NCI-H345 treated with DMSO at 0.1 percent for 48 hours (cell line): ENCODE measurements at regions not wholly inside any gene's neighbourhood (a gene's known extent, or its start where the extent isn't known, plus 50 kb on each side); places are given as distances from the start of the nearest gene placed in this dataset.
A peak's percentile ranks its signal among the peaks of the same experiment; 100 is the strongest.
"Not testable (repeated sequence)": the region's sequence is repeated elsewhere in the genome, so short reads cannot be mapped to it uniquely, and the experiment has no call there.

Experiments
- DNase-seq: peaks from one replicate; lab custom pipeline; 2025; ENCODE audit not compliant: unreplicated experiment; lab: John Stamatoyannopoulos, UW

DNA sequence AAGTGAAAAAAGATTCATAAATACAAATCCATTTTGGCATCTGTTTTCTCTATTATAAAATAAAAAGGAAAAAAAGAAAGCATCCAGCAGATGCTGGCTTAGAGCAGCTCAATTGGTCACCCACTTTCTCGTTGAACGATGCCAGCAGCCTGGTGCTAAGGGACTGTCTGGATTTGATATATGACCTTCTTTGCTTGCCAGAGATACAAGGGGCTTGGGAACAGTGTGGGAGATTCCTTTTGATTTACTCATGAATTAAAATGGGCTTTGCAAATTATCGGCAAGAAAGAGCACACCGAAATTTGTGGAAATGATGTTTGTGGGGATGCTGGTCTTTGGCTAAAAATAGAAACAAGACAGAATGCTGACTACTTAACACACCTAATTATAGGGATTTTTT lies 210.3 kb upstream of the STT3B start:
- DNase-seq: no peak

DNA sequence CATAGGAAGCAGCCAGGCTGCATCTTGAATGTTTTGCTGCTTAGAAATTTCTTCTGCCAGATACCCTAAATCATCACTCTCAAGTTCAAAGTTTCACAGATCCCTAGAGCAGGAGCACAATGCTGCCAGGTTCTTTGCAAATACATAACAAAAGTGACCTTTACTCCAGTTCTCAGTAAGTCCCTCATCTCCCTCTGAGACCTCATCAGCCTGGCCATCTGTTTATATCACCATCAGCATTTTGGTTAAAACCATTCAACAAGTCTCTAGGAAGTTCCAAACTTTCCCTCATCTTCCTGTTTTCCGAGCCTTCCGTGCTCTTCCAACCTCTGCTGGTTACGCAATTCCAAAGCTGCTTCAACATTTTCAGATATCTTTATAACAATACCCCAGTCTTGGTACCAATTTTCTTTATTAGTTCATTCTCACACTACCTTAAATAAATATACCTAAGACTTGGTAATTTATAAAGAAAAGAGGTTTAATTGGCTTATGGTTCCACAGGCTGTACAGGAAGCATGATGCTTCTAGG lies 204.8 kb upstream of the STT3B start:
- not testable (repeated sequence) for DNase-seq

- DNase-seq: peak; percentile 76
These were observed 201.4 kb upstream of the STT3B start for GRCh38 chr3:31331278-31331677.

DNA sequence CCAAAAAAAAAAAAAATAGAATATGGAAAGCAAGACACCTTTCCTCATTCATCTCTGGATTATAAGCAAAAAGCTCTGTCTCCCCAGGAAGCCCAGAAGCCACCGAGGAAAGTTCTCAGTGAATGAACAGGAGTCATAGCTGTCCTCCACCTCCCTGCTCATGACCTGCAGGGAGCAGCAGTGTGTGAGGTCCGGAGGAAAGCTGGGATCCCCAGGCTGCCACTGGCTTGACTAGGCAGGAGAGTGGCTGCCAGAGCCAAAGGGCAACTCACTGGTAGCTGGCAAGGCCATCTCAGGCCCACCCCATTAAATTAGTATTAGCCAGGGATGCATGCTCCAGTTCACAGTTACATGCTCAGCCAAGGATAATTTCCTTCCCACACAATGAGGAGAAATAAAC lies 191.6 kb upstream of the STT3B start:
- DNase-seq: no peak

DNA sequence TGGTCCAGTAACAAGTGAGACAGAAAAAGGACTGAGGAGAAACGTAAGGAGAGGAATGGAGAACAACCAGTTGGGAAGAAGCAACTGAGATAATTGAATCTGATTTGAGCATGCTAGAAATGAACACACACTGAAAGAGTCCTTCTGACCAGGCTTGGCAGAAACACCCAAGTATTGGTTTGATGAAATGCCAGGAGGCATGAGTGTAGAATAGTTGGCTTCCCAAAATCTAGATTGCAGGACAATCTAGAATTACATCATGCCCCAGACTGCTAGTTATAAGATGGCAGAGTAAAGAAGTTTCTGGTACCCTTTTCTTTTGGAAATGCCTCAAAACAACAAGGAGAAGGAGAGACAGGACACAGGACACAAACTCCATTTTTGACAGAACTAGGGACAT lies 189.7 kb upstream of the STT3B start:
- no peak for DNase-seq

GRCh38 chr3:31345581-31345980 lies 187.1 kb upstream of the STT3B start:
- DNase-seq: no peak

- no peak for DNase-seq
These were observed 186.2 kb upstream of the STT3B start for GRCh38 chr3:31346542-31346979.

DNA sequence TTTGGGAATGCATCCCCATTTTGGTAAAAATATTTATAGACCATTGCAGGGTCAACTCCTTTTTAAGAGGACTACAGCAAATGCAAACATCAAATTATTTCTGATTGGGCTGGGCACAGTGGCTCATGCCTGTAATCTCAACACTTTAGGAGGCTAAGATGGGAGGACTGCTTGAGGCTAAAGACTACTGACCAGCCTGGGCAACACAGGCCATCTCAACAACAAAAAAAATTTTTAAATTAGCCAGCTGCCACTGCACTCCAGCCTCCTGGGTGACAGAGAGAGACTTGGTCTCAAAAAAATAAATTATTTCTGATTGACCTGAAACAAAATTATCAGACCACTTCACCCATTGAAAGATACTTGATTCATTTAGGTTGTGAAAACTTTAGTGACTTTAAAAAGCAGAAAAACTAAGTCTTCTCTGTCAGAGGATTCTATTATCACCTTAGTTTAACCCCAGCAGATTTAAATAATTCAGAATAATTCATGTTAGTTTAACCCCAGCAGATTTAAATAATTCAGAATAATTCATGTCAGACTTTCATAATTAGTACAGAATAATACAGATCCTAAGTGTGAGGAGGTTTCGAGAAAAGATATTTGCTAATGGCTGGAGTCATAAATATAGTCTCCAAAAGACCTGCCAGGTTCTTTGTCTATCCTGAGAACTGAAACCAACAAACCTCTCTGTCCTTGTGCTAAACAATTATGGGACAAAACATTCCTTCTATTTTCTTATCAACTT lies 183.6 kb upstream of the STT3B start:
- no peak for DNase-seq

DNA sequence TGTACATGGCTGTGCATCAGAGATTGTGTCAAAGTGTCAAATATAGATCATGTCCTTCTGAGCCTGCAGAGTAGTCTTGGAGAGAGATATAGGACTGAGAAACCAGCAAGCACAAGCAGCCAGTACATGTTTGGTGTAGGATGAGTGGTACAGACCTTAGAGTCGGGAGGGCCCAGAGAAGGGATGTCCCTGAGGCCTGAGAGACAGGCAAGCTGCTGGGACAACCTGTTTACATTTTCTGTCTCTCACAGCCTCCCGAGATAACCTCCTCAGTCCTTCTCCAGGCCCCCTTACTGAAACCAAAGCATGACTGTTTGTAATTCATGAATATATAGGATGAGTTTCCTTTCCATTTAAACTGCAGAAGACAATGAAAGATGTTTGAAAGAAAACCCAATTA lies 182.4 kb upstream of the STT3B start:
- no peak for DNase-seq

DNA sequence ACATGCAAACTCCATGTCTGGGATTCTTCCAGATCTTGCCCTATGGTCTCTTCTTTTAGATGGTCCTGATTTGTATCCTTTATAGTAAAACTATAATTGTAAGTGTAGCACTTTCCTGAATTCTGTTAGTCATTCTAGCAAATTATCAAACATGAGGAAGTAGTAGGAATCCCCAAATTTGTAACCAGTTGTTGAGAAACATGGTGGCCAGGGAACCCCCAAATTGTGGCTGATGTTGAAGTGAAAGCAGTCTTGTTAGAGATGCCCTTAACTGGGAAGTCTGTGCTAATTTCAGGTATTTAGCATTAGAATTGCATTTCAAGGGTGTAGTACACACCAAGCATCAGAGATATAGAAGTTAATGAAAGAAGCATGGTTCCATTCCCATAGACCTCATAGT lies 180.4 kb upstream of the STT3B start:
- no peak for DNase-seq

- DNase-seq: no peak
These were observed 179.6 kb upstream of the STT3B start for GRCh38 chr3:31353166-31353565.

GRCh38 chr3:31354373-31354772 lies 178.4 kb upstream of the STT3B start:
- no peak for DNase-seq

DNA sequence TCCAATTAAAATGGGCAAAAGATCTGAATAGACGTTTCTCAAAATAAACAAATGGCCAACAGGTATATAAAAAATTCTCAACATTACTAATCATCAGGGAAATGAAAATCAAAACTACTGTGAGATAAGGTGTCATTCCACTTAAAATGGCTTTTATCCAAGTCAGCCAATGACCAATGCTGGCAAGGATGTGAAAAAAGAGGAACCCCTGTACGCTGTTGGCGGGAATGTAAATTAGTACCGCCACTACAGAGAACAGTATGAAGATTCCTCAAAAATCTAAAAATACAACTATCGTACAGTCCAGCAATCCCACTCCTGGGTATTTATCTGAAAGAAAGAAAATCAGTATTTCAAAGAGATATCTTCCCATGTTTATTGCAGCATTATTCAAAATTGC lies 176.9 kb upstream of the STT3B start:
- no peak for DNase-seq

- no peak for DNase-seq
These were observed 175.8 kb upstream of the STT3B start for GRCh38 chr3:31356941-31357340.

GRCh38 chr3:31357451-31357850 lies 175.3 kb upstream of the STT3B start:
- DNase-seq: no peak

- no peak for DNase-seq
These were observed 174.2 kb upstream of the STT3B start for GRCh38 chr3:31358473-31359070.

- DNase-seq: no peak
These were observed 171.1 kb upstream of the STT3B start for GRCh38 chr3:31361371-31362273.

GRCh38 chr3:31364188-31364587 lies 168.5 kb upstream of the STT3B start:
- DNase-seq: no peak

DNA sequence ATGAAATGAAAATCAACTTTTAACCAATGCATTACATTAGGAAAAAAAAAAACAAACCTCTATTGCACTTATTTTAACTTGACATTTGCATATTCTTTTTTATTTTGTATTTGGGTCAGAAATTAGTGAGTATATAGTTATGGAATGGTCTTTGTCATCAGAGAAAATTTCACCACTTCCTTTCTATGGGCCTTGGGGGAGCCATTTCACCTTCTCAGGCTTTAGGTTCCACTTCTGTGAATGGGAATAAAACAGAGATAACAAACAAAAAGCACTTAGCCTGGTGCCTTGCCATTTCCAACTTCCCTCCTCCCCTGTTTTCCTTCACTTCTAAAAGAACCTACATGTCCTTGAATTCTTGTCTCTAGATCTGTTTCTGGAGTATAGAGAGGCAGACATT lies 168.0 kb upstream of the STT3B start:
- no peak for DNase-seq

DNA sequence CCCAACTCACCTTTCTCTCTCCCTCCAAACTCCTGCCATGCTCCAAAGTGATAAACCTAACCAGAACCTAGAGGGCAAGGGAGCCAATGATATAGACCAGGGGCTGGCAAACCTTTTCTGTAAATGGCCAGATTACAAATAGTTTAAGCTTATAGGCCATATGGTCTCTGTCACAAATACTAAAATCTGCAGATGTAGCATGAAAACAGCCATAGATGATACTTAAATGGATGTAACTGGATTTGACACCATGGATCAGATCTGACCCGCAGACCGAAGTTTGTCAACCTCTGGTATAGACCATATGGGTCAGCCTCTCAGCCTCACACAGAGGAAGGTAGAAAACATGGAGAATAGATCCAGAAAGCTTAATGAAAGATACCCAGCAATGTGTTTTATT lies 165.2 kb upstream of the STT3B start:
- no peak for DNase-seq

DNA sequence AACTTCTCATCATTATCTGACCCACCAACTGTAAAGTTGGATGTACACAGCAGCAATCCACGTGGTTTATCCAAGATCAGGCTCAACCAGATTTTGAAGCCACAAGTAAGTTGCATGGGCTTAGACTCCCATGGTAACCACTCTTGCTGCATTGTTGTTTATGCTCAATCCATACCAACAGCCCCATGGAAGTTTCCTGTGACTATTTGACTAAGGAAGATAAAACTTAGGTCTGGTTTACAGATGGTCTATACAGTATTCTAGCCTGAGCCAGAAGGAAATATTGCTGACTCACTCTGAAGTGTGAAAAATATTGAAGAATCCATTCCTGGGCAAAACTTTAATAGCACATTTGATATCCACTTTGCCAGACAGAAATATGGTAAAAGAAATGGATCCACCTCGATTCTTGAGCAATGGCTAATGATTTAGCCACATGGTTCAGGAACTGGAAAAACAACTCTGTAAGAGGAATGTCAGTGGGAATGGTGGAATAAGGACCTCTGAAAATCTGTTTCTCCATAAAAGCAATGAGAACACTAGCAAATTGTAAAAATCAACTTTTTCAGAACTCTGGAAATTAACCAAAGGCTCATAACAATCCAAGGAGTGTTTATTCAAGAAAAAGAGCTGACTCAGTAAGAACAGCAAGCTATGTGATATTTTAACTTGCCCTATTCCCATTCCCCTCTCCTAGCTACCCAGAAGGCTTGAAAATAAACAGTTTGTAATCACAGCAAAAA lies 162.9 kb upstream of the STT3B start:
- no peak for DNase-seq
